ENCODE measurements at regions not wholly inside any gene's neighbourhood (a gene's known extent, or its start where the extent isn't known, plus 50 kb on each side); places are given as distances from the start of the nearest gene placed in this dataset.

GRCh38 chr18:78296166-78296565 lies 683.5 kb upstream of the SALL3 start:
- no peak overlapping the region for H3K4me3 ChIP-seq (ENCODE audit: low read depth, low read length, poor library complexity, severe bottlenecking)
- POLR2A ChIA-PET, result no interaction called here
- H3K27ac ChIP-seq (ENCODE audit: low read depth, low read length, poor library complexity, severe bottlenecking), result no peak overlapping the region
- no TSS peak for BruUV-seq (replicated peaks)
- CTCF ChIA-PET (ENCODE audit: unreplicated experiment), result no interaction called here
- H3K9me3 ChIP-seq (ENCODE audit: low read length), result no peaks in the 10 kb centered on the region
- H3K36me3 ChIP-seq (ENCODE audit: insufficient read depth, low read length), result no peaks in the 10 kb centered on the region
- no peaks in the 10 kb centered on the region for H4K20me1 ChIP-seq (ENCODE audit: insufficient read depth, low read length)
- no peaks in the 10 kb centered on the region for H3K79me2 ChIP-seq (ENCODE audit: insufficient read depth, low read depth, low read length)
- no peaks in the 10 kb centered on the region for H3K9me2 ChIP-seq (ENCODE audit: insufficient read depth, low read length)
- H3K4me2 ChIP-seq (ENCODE audit: low read length), result no peak overlapping the region
- no peak overlapping the region for H2AFZ ChIP-seq (ENCODE audit: low read length)
- no peaks in the 10 kb centered on the region for H3K4me1 ChIP-seq (ENCODE audit: insufficient read depth, low read length, poor library complexity, severe bottlenecking)
- no peak for TF ChIP-seq EZH2phosphoT487 (IDR thresholded peaks at IDR 0.05; ENCODE audit: borderline replicate concordance, low read depth, low read length)
- no peak for TF ChIP-seq CTCF (conservative IDR thresholded peaks at IDR 0.05; ENCODE audit: low read length)
- intact Hi-C loops (cut with micrococcal nuclease; ENCODE audit: unreplicated experiment), result no loop called here
- DNase-seq (ENCODE audit: low spot score), result no peak

- intact Hi-C loops (cut with micrococcal nuclease; ENCODE audit: unreplicated experiment), result no loop called here
- ChIA-PET CTCF (ENCODE audit: unreplicated experiment) (no interaction called here), POLR2A (no interaction called here)
- Histone ChIP-seq H3K36me3 (ENCODE audit: insufficient read depth, low read length) (no peaks in the 10 kb centered on the region), H3K9me3 (ENCODE audit: low read length) (no peaks in the 10 kb centered on the region), H3K9me2 (ENCODE audit: insufficient read depth, low read length) (no peaks in the 10 kb centered on the region), H3K79me2 (ENCODE audit: insufficient read depth, low read depth, low read length) (no peaks in the 10 kb centered on the region), H4K20me1 (ENCODE audit: insufficient read depth, low read length) (no peaks in the 10 kb centered on the region), H3K4me2 (ENCODE audit: low read length) (no peak overlapping the region), H3K4me3 (ENCODE audit: low read depth, low read length, poor library complexity, severe bottlenecking) (no peak overlapping the region), H2AFZ (ENCODE audit: low read length) (no peak overlapping the region), H3K27ac (ENCODE audit: low read depth, low read length, poor library complexity, severe bottlenecking) (no peak overlapping the region), H3K4me1 (ENCODE audit: insufficient read depth, low read length, poor library complexity, severe bottlenecking) (no peaks in the 10 kb centered on the region)
- no peak for TF ChIP-seq CTCF (conservative IDR thresholded peaks at IDR 0.05; ENCODE audit: low read length)
- TF ChIP-seq EZH2phosphoT487 (IDR thresholded peaks at IDR 0.05; ENCODE audit: borderline replicate concordance, low read depth, low read length), result no peak
- no TSS peak for BruUV-seq (replicated peaks)
- no peak for DNase-seq (ENCODE audit: low spot score)
Observed at GRCh38 chr18:78297048-78297447, 682.6 kb upstream of the SALL3 start.

- no peak overlapping the region for H3K4me3 ChIP-seq (ENCODE audit: low read depth, low read length, poor library complexity, severe bottlenecking)
- H4K20me1 ChIP-seq (ENCODE audit: insufficient read depth, low read length), result no peaks in the 10 kb centered on the region
- intact Hi-C loops (cut with micrococcal nuclease; ENCODE audit: unreplicated experiment), result no loop called here
- POLR2A ChIA-PET, result interaction anchor here (0.5 kb wide), 1 partner anchor 1617 kb away, joined by 6 read pairs; no protein-coding TSS in a partner anchor
- no peaks in the 10 kb centered on the region for H3K9me2 ChIP-seq (ENCODE audit: insufficient read depth, low read length)
- no peaks in the 10 kb centered on the region for H3K4me1 ChIP-seq (ENCODE audit: insufficient read depth, low read length, poor library complexity, severe bottlenecking)
- no TSS peak for BruUV-seq (replicated peaks)
- no peak overlapping the region for H2AFZ ChIP-seq (ENCODE audit: low read length)
- H3K27ac ChIP-seq (ENCODE audit: low read depth, low read length, poor library complexity, severe bottlenecking), result no peak overlapping the region
- CTCF ChIA-PET (ENCODE audit: unreplicated experiment), result no interaction called here
- no peak overlapping the region for H3K4me2 ChIP-seq (ENCODE audit: low read length)
- H3K9me3 ChIP-seq (ENCODE audit: low read length), result no peaks in the 10 kb centered on the region
- no peak for TF ChIP-seq EZH2phosphoT487 (IDR thresholded peaks at IDR 0.05; ENCODE audit: borderline replicate concordance, low read depth, low read length)
- no peak for TF ChIP-seq CTCF (conservative IDR thresholded peaks at IDR 0.05; ENCODE audit: low read length)
- DNase-seq (ENCODE audit: low spot score), result no peak
- no peaks in the 10 kb centered on the region for H3K79me2 ChIP-seq (ENCODE audit: insufficient read depth, low read depth, low read length)
- no peaks in the 10 kb centered on the region for H3K36me3 ChIP-seq (ENCODE audit: insufficient read depth, low read length)
Observed at GRCh38 chr18:78303519-78304191, 676.0 kb upstream of the SALL3 start.
